Left ventricle myocardium inferior (tissue), 1 donor: ENCODE measurements at regions not wholly inside any gene's neighbourhood (a gene's known extent, or its start where the extent isn't known, plus 50 kb on each side); places are given as distances from the start of the nearest gene placed in this dataset.

ENCODE experiments used
- DNase-seq: peaks from one replicate; pipeline ENCODE4 v3.0.0-alpha.2; 2020
- H3K27ac ChIP-seq: fragments of 200-600 bp; replicated peaks from 2 replicates; pipeline ENCODE4 v1.8.0; 2021
- H3K27me3 ChIP-seq: fragments of 200-600 bp; 2 replicates; pipeline ENCODE4 v1.8.0; 2021; ENCODE audit warnings: low read depth
- H3K36me3 ChIP-seq: fragments of 200-600 bp; 2 replicates; pipeline ENCODE4 v1.8.0; 2021
- H3K4me1 ChIP-seq: fragments of 200-600 bp; 2 replicates; pipeline ENCODE4 v1.8.0; 2021
- H3K4me3 ChIP-seq: fragments of 200-600 bp; 2 replicates; pipeline ENCODE4 v1.8.0; 2021; ENCODE audit warnings: mild to moderate bottlenecking, moderate library complexity
- H3K9me3 ChIP-seq: fragments of 200-600 bp; replicated peaks from 2 replicates; pipeline ENCODE4 v1.8.0; 2021
- CTCF ChIP-seq: fragments of 200-600 bp; IDR thresholded peaks from 2 replicates; pipeline ENCODE4 v1.8.0; 2021; ENCODE audit warnings: antibody characterized with exemption, mild to moderate bottlenecking, borderline replicate concordance
- intact Hi-C: fragments of 100-400 bp; cut with micrococcal nuclease; formaldehyde crosslinking; loops from one replicate; pipeline ENCODE4 v1.11.0; 2022
- donor health status: DM: no; HTN: yes; CAD: no; lungs with severe emphysema.

- H3K36me3 ChIP-seq, result no peaks in the 10 kb centered on the region
- H3K27me3 ChIP-seq, result no peaks in the 10 kb centered on the region
- no peak overlapping the region for H3K27ac ChIP-seq
- H3K4me3 ChIP-seq, result no peak overlapping the region
- DNase-seq, result no peak
- no peak for TF ChIP-seq CTCF
- H3K9me3 ChIP-seq, result no peaks in the 10 kb centered on the region
- no peaks in the 10 kb centered on the region for H3K4me1 ChIP-seq
- intact Hi-C loops, result no loop called here
Observed at GRCh38 chr3:174640932-174641331, 218.2 kb upstream of the NAALADL2 start.

GRCh38 chr3:174644287-174644686 lies 214.8 kb upstream of the NAALADL2 start:
- no peaks in the 10 kb centered on the region for H3K9me3 ChIP-seq
- no peak for TF ChIP-seq CTCF
- H3K36me3 ChIP-seq, result no peaks in the 10 kb centered on the region
- intact Hi-C loops, result no loop called here
- H3K4me3 ChIP-seq, result no peak overlapping the region
- H3K27ac ChIP-seq, result no peak overlapping the region
- no peaks in the 10 kb centered on the region for H3K4me1 ChIP-seq
- no peak for DNase-seq
- H3K27me3 ChIP-seq, result no peaks in the 10 kb centered on the region

- H3K4me3 ChIP-seq, result no peak overlapping the region
- no peak for DNase-seq
- no peaks in the 10 kb centered on the region for H3K9me3 ChIP-seq
Observed at GRCh38 chr3:174651951-174652350, 207.2 kb upstream of the NAALADL2 start.

GRCh38 chr3:174659511-174659910 lies 199.6 kb upstream of the NAALADL2 start:
- intact Hi-C loops, result no loop called here
- H3K27me3 ChIP-seq, result no peaks in the 10 kb centered on the region
- H3K4me1 ChIP-seq, result no peaks in the 10 kb centered on the region
- no peaks in the 10 kb centered on the region for H3K36me3 ChIP-seq
- no peak overlapping the region for H3K27ac ChIP-seq
- DNase-seq, result no peak
- H3K4me3 ChIP-seq, result no peak overlapping the region
- TF ChIP-seq CTCF, result no peak
- H3K9me3 ChIP-seq, result no peaks in the 10 kb centered on the region

More at GRCh38 chr3:174651951-174652350, 207.2 kb upstream of the NAALADL2 start:
- Histone ChIP-seq H3K4me1 (no peaks in the 10 kb centered on the region), H3K27me3 (no peaks in the 10 kb centered on the region), H3K27ac (no peak overlapping the region), H3K36me3 (no peaks in the 10 kb centered on the region)
- intact Hi-C loops, result no loop called here
- TF ChIP-seq CTCF, result no peak

GRCh38 chr3:174662653-174663052 lies 196.5 kb upstream of the NAALADL2 start:
- no peak for TF ChIP-seq CTCF
- no peak for DNase-seq
- H3K4me3 ChIP-seq, result no peak overlapping the region
- no peaks in the 10 kb centered on the region for H3K27me3 ChIP-seq
- intact Hi-C loops, result no loop called here
- peaks cover 5% of the 10 kb centered on the region for H3K9me3 ChIP-seq
- no peak overlapping the region for H3K27ac ChIP-seq
- no peaks in the 10 kb centered on the region for H3K4me1 ChIP-seq
- no peaks in the 10 kb centered on the region for H3K36me3 ChIP-seq

GRCh38 chr3:174667386-174667785 lies 191.7 kb upstream of the NAALADL2 start:
- no peak for DNase-seq

More at GRCh38 chr3:174667386-174667785, 191.7 kb upstream of the NAALADL2 start:
- H3K27me3 ChIP-seq, result no peaks in the 10 kb centered on the region
- intact Hi-C loops, result no loop called here
- TF ChIP-seq CTCF, result no peak
- no peaks in the 10 kb centered on the region for H3K4me1 ChIP-seq
- H3K27ac ChIP-seq, result no peak overlapping the region
- H3K36me3 ChIP-seq, result no peaks in the 10 kb centered on the region
- H3K9me3 ChIP-seq, result peaks cover 5% of the 10 kb centered on the region
- no peak overlapping the region for H3K4me3 ChIP-seq
